MM.1S (cell line): ENCODE measurements at regions not wholly inside any gene's neighbourhood (a gene's known extent, or its start where the extent isn't known, plus 50 kb on each side); places are given as distances from the start of the nearest gene placed in this dataset.

Experiments
- DNase-seq: peaks from one replicate; pipeline ENCODE4 v3.0.0-alpha.2; 2015
- H2AFZ ChIP-seq: fragments of 300-600 bp; sonication (generic); 2 replicates; pipeline ENCODE4 v1.6.0; 2016; ENCODE audit warnings: antibody characterized with exemption, low read length
- H3F3A ChIP-seq: fragments of 300-600 bp; sonication (generic); 2 replicates; pipeline ENCODE4 v1.6.1; 2016; ENCODE audit warnings: mild to moderate bottlenecking, antibody characterized with exemption, low read length, moderate library complexity, mixed read lengths; ENCODE audit not compliant: insufficient read depth
- H3K27ac ChIP-seq: fragments of 300-600 bp; sonication (generic); 2 replicates; pipeline ENCODE4 v1.5.1; 2016; ENCODE audit warnings: mild to moderate bottlenecking, low read length
- H3K27me3 ChIP-seq: fragments of 300-600 bp; sonication (generic); replicated peaks from 2 replicates; pipeline ENCODE4 v1.6.0; 2016; ENCODE audit warnings: low read length; ENCODE audit not compliant: insufficient read depth
- H3K36me3 ChIP-seq: fragments of 300-600 bp; sonication (generic); replicated peaks from 2 replicates; pipeline ENCODE4 v1.6.1; 2016; ENCODE audit warnings: mild to moderate bottlenecking, low read length, mixed read lengths; ENCODE audit not compliant: insufficient read depth
- H3K4me1 ChIP-seq: fragments of 300-600 bp; sonication (generic); 2 replicates; pipeline ENCODE4 v1.6.1; 2016; ENCODE audit warnings: low read length, mixed read lengths
- H3K4me2 ChIP-seq: fragments of 300-600 bp; sonication (generic); 2 replicates; pipeline ENCODE4 v1.6.0; 2016; ENCODE audit warnings: low read depth, low read length
- H3K4me3 ChIP-seq: fragments of 300-600 bp; sonication (generic); 2 replicates; pipeline ENCODE4 v1.5.1; 2016; ENCODE audit warnings: low read length, mixed read lengths
- H3K79me2 ChIP-seq: fragments of 300-600 bp; sonication (generic); 2 replicates; pipeline ENCODE4 v1.6.1; 2016; ENCODE audit warnings: mixed run types, low read length, mixed read lengths
- H3K9ac ChIP-seq: fragments of 300-600 bp; sonication (generic); 2 replicates; pipeline ENCODE4 v1.6.1; 2016; ENCODE audit warnings: low read length, mixed read lengths
- H3K9me2 ChIP-seq: fragments of 300-600 bp; sonication (generic); replicated peaks from 2 replicates; pipeline ENCODE4 v1.6.1; 2016; ENCODE audit warnings: mild to moderate bottlenecking, low read length, mixed read lengths; ENCODE audit not compliant: insufficient read depth
- H3K9me3 ChIP-seq: fragments of 300-600 bp; sonication (generic); replicated peaks from 2 replicates; pipeline ENCODE4 v1.6.1; 2016; ENCODE audit warnings: mild to moderate bottlenecking, low read length, mixed read lengths; ENCODE audit not compliant: insufficient read depth
- H4K20me1 ChIP-seq: fragments of 300-600 bp; sonication (generic); 2 replicates; pipeline ENCODE4 v1.6.1; 2016; ENCODE audit warnings: mild to moderate bottlenecking, low read length, moderate library complexity, mixed read lengths; ENCODE audit not compliant: insufficient read depth
- EZH2 ChIP-seq: fragments of 300-600 bp; sonication (generic); optimal IDR thresholded peaks from 2 replicates; pipeline ENCODE3; 2017; ENCODE audit warnings: low read depth, mild to moderate bottlenecking, antibody characterized with exemption, low read length, mixed read lengths
- EZH2phosphoT487 ChIP-seq: fragments of 300-600 bp; sonication (generic); IDR thresholded peaks from 2 replicates; pipeline ENCODE4 v1.6.1; 2018; ENCODE audit warnings: antibody characterized with exemption, low read length
- TF ChIP-seq, protein P1 (sequence below): fragments of 300-600 bp; sonication (generic); IDR thresholded peaks from 2 replicates; pipeline ENCODE4 v1.5.1; 2016; ENCODE audit warnings: antibody characterized with exemption, low read length, mixed read lengths

GRCh38 chr19:5268801-5269200, 71.8 kb downstream of the PTPRS start:
- Histone ChIP-seq H3K27me3 (peaks cover 90% of the 10 kb centered on the region), H3K9ac (no peak overlapping the region), H2AFZ (no peak overlapping the region), H3K9me2 (no peaks in the 10 kb centered on the region), H3K36me3 (no peaks in the 10 kb centered on the region), H3F3A (no peaks in the 10 kb centered on the region), H3K27ac (no peak overlapping the region), H3K9me3 (no peaks in the 10 kb centered on the region), H4K20me1 (no peaks in the 10 kb centered on the region), H3K4me1 (no peaks in the 10 kb centered on the region), H3K4me2 (no peak overlapping the region), H3K4me3 (no peak overlapping the region), H3K79me2 (no peaks in the 10 kb centered on the region)
- DNase-seq = no peak
- TF ChIP-seq EZH2 = no peak
- no peak for TF ChIP-seq EZH2phosphoT487
- TF ChIP-seq, protein P1, sequence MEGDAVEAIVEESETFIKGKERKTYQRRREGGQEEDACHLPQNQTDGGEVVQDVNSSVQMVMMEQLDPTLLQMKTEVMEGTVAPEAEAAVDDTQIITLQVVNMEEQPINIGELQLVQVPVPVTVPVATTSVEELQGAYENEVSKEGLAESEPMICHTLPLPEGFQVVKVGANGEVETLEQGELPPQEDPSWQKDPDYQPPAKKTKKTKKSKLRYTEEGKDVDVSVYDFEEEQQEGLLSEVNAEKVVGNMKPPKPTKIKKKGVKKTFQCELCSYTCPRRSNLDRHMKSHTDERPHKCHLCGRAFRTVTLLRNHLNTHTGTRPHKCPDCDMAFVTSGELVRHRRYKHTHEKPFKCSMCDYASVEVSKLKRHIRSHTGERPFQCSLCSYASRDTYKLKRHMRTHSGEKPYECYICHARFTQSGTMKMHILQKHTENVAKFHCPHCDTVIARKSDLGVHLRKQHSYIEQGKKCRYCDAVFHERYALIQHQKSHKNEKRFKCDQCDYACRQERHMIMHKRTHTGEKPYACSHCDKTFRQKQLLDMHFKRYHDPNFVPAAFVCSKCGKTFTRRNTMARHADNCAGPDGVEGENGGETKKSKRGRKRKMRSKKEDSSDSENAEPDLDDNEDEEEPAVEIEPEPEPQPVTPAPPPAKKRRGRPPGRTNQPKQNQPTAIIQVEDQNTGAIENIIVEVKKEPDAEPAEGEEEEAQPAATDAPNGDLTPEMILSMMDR = no peak

DNA sequence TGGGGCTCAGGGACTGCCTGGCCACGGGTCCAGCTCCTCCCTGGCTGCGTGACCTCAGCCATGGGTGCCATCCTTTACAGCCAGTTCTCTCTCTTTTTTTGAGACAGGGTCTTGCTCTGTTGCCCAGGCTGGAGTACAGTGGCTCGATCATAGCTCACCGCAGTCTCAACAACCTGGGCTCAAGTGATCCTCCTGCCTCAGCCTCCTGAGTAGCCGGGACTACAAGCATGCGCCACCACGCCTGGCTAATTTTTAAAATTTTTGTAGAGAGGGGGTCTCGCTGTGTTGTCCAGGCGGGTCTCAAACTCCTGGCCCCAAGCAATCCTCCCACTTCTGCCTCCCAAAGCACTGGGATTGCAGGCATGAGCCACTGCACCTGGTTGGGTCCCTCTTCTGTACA, 75.4 kb downstream of the PTPRS start:
- Histone ChIP-seq H3F3A (no peaks in the 10 kb centered on the region), H3K9ac (no peak overlapping the region), H3K27ac (no peak overlapping the region), H4K20me1 (no peaks in the 10 kb centered on the region), H3K27me3 (peaks cover 94% of the 10 kb centered on the region), H3K4me1 (no peaks in the 10 kb centered on the region), H3K79me2 (no peaks in the 10 kb centered on the region), H3K9me2 (no peaks in the 10 kb centered on the region), H3K36me3 (no peaks in the 10 kb centered on the region), H3K4me3 (no peak overlapping the region), H2AFZ (no peak overlapping the region), H3K4me2 (no peak overlapping the region), H3K9me3 (no peaks in the 10 kb centered on the region)
- TF ChIP-seq EZH2phosphoT487 (no peak), EZH2 (no peak)
- TF ChIP-seq, protein P1 = no peak
- DNase-seq = no peak

DNA sequence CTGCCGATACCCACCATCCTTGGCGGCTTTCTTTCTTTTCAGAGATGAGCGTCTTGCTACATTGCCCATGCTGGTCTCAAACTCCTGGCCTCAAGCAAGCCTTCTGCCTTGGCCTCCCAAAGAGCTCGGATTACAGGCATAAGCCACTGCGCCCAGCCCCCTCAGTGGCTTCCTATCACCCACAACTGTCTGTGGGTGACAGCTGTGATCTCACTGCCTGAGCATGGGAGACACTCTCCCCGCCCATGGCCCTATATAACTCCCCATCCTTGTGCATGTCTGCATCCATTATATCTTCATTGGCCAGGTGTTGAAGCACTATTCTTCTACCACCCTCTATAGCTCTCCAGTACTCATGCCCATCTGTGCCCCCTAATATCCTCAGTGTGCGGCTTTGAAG, 76.2 kb downstream of the PTPRS start:
- no peak overlapping the region for H2AFZ ChIP-seq
- no peaks in the 10 kb centered on the region for H3K36me3 ChIP-seq
- H3K4me3 ChIP-seq = no peak overlapping the region
- TF ChIP-seq EZH2phosphoT487 = no peak
- TF ChIP-seq, protein P1 = no peak
- no peak for TF ChIP-seq EZH2
- H3K4me2 ChIP-seq = no peak overlapping the region
- H3K9ac ChIP-seq = no peak overlapping the region
- H3K9me2 ChIP-seq = no peaks in the 10 kb centered on the region
- H3F3A ChIP-seq = no peaks in the 10 kb centered on the region
- no peaks in the 10 kb centered on the region for H3K79me2 ChIP-seq
- H3K27me3 ChIP-seq = peaks cover 94% of the 10 kb centered on the region
- no peaks in the 10 kb centered on the region for H3K4me1 ChIP-seq
- H3K27ac ChIP-seq = no peak overlapping the region
- no peaks in the 10 kb centered on the region for H3K9me3 ChIP-seq
- H4K20me1 ChIP-seq = no peaks in the 10 kb centered on the region
- no peak for DNase-seq
